ENCODE measurements at regions not wholly inside any gene's neighbourhood (a gene's known extent, or its start where the extent isn't known, plus 50 kb on each side); places are given as distances from the start of the nearest gene placed in this dataset.
A peak's percentile ranks its signal among the peaks of the same experiment; 100 is the strongest.

DNA sequence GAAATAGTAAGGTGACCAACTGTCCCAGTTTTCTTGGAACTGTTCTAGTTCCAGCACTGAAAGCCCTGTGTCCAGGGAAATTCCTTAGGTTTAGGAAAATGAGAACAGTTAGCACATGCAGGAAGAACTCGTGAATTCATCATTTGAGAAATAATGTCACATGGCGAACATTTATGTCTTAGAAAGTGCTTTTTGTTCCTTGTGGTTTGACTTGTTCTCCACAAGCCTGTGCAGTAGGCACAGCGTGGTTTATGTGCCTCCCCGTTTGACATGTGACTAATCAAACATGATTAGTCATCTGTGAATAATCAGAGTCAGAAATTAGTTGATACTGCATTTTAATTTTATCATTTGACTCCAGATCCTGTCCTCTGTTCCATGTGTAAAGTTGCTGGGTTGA, 556.0 kb upstream of the CPEB2 start:
- DNase-seq (ENCODE audit: low read depth, low spot score), result peak; percentile 73

DNA sequence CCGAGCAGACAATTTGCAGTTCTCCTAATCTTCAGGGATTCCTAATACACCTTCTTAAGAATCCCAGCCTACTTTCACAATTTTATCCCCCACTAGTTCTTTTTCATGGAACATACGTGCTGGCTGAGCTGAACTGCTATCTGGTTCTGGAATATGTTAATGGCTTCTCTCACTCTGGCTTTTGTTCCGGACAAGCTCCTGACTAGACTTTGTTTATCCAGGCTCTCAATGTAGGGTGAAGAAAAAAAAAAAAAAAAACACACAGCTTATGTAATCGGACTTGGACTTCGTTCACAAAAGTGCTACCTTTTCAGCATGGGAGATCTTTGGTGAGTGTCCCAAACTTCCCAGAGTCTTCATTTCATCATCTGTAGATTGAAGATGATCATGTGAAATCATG, 555.4 kb upstream of the CPEB2 start:
- no peak overlapping the region for H3K27ac ChIP-seq

More for the DNA sequence above, 556.0 kb upstream of the CPEB2 start:
- H3K27ac ChIP-seq, result peak overlapping the region; percentile 77

DNA sequence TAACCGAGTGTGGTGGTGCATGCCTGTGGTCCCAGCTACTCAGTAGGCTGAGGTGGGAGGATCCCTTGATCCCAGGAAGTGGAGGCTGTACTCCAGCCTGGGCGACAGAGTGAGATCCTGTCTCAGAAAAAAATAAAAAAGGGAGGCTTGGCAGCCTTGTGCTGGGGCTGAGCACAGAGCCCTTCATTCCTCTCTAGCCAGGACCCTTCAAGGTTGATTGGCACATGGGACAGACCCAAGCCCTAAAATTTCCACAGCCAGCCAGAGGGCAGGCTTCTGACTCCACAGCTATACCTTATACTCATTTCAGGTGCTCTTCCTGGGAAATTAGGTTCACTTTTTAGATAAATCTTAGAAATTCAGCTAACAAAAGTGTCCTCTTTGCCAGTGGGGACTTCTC, 553.0 kb upstream of the CPEB2 start:
- no peak for DNase-seq (ENCODE audit: low read depth, low spot score)
- H3K27ac ChIP-seq, result no peak overlapping the region

More for the DNA sequence above, 555.4 kb upstream of the CPEB2 start:
- DNase-seq (ENCODE audit: low read depth, low spot score), result no peak

DNA sequence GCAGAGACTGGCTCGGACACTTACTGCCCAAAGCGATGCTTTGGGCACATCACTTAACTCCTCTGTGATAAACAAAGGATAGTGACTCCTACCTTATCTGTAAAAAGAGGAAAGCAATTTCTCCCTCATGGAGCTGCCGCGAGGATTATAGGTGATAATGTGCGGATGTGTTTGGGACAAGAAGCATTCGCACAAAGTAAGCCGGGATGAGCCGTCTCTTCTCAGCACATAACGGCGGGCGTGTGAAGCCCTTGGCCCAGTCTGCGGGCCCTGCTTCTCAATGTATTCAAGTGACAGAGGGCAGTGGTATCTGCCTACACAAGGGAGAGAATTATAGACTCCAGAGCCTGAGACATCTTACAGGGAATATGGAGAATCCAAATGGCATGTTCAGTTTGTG, 550.3 kb upstream of the CPEB2 start:
- DNase-seq (ENCODE audit: low read depth, low spot score), result no peak
- H3K27ac ChIP-seq, result no peak overlapping the region

DNA sequence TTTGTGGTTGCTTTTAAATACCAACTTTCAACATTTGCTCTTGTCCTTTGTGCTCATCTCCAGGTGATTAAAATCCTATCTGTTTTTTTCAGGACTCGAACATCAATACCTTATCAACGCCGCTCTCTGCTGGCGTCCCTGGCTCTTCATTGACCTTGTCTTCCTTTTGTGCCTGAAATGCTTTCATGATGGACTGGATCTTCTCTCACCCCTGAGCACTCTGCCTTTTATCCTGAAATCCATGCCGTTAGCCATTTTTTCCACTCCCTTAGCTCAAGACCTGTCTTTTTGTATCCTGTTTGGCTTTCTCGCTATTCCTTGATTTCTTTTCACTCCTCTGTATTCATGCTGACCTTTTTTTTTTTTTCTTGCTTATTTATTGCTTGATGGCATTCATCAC, 549.5 kb upstream of the CPEB2 start:
- H3K27ac ChIP-seq, result no peak overlapping the region
- no peak for DNase-seq (ENCODE audit: low read depth, low spot score)

DNA sequence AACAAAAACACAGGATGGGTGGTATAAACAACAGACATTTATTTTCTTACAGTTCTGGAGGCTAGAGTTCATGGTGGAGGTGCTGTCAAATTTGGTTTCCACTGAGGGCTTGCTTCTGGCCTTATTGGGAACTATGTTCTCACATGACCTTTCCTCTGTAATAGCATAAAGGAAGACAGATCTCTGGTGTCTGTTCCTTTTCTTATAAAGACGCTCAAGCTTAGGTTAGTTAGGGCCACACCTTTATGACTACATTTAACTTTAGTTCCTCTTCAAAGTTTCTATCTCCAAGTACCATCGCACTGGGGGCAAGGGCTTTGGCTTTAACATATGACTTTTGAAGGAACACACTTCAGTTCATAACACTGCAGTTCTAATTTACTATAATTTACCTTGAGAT, 543.8 kb upstream of the CPEB2 start:
- no peak overlapping the region for H3K27ac ChIP-seq
- DNase-seq (ENCODE audit: low read depth, low spot score), result no peak

DNA sequence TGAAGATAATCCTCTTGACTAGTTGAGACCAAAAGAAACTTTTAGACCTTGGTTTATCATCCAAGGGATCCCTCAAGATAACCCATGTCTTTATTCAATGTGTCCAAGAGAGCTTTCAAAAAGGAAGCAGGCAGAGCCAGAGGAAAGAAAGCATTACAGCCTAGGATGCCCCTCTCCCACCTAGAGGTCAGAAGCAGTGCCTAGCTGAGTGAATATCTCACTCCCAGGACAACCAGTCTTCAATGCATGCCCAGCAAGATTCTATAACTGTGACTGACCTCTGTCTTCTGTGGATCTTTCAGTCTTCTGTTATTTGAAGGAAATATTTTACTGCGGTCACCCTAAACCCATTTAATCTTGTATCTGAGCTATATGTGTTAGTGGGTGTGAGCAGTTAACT, 537.2 kb upstream of the CPEB2 start:
- no peak for DNase-seq (ENCODE audit: low read depth, low spot score)

DNA sequence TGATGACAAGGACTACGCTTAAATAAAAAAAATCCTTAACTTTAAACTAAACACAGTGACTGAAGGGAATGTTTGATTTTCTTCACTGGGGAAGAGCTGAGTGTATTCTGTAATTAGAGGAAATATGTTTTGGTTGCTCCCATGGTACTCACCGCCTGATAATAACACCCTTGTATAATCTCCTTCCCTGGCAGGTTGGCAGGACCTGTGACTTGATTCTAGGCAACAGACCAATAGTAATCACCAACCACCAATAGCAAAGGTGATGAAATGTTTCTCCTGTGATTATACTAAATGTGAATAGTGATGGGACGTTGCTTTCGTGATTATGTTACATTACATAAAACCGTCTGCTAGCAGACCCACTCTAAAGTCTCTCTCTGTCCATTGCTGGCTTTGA, 536.8 kb upstream of the CPEB2 start:
- no peak overlapping the region for H3K27ac ChIP-seq

More for the DNA sequence above, 537.2 kb upstream of the CPEB2 start:
- no peak overlapping the region for H3K27ac ChIP-seq

DNA sequence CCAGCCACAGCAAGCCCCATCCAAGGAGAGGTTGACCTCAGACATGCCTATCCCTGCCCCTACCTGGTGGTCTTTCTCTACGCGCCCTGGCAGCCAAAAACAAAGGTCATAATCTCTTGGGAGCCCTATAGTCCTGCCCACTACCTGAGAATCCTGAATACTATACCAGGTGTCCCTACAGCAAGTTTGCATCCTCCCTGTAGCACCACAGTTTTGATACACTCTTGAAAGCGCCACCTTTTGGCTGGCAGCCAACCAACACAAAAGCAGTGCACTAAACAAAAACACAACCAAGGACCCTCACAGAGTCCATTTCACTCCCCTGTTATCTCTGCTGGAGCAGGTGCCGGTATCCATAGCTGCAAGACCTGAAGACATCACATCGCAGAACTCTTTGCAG, 523.8 kb upstream of the CPEB2 start:
- no peak for DNase-seq (ENCODE audit: low read depth, low spot score)
- no peak overlapping the region for H3K27ac ChIP-seq

More for the DNA sequence above, 536.8 kb upstream of the CPEB2 start:
- no peak for DNase-seq (ENCODE audit: low read depth, low spot score)

DNA sequence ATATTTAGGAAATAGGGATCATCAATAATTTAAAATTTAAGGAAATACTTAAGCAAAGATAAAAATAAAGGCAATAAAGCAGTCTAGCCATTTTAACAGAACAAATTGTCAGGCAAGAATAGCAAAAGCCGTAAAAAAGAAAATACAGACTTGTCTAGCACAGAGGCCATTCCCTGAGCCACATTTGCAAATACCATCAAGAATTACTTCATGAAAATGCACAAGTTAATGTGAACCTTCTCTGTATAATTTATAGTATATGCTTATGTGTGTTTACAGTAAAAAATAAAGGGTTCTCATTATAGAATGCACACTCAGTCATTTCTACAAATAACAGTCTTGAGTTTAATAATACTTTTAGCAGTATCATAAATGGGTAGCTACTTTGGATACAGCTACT, 505.9 kb upstream of the CPEB2 start:
- no peak for DNase-seq (ENCODE audit: low read depth, low spot score)
- H3K27ac ChIP-seq, result no peak overlapping the region

DNA sequence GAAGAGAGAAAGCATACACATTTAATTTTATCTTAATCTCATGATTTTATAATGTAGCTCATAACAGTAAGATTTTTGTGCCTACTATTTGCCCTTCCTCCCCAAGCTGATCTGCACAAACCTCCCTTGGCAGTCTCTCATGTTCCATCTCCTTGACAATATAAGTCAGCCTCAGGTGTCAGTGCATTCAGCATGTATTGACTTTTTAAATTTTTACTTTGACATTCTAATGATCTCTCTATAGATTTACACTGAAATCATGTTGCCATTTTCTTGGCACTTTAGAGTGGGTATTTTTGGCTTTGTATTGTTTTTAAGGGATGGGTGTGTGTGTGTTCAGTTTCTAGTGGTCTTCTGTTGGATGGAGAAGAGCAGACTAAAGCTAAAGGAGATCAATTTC, 505.3 kb upstream of the CPEB2 start:
- DNase-seq (ENCODE audit: low read depth, low spot score), result no peak
- H3K27ac ChIP-seq, result no peak overlapping the region

DNA sequence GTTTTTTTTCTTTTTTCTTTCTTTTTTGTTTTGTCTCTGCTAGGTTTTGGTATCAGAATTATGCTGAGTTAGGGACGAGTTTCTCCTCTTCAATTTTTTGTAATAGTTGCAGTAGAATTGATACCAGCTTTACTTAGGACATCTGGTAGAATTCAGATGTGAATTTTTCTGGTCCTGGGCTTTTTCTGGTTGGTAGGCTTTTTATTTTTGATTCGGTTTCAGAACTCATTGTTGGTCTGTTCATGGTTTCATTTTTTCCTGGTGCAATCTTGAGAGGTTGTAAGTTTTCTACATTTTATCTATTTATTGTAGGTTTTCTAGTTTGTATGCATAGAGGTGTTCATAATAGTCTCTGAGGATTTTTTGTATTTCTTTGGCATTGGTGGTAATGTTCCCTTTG, 498.1 kb upstream of the CPEB2 start:
- H3K27ac ChIP-seq, result no peak overlapping the region
- DNase-seq (ENCODE audit: low read depth, low spot score), result no peak

DNA sequence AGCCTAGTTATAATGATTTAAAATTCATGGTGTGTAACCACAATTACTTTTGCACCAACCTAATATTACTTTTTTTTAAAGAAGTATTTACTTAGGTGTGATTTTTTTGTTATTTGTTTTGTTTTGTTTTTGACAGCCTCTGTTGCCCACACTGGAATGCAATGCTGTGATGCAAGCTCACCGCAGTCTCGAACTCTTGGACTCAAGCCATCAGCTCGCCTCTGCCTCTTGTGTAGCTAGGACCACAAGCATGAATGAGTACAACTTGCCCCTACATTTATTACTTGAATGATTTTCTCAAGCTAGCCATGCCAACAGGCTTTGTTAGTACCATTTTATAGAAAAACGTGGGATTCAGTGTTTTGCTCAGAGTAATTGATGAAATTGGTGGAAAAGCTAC, 488.8 kb upstream of the CPEB2 start:
- no peak for DNase-seq (ENCODE audit: low read depth, low spot score)
- no peak overlapping the region for H3K27ac ChIP-seq

DNA sequence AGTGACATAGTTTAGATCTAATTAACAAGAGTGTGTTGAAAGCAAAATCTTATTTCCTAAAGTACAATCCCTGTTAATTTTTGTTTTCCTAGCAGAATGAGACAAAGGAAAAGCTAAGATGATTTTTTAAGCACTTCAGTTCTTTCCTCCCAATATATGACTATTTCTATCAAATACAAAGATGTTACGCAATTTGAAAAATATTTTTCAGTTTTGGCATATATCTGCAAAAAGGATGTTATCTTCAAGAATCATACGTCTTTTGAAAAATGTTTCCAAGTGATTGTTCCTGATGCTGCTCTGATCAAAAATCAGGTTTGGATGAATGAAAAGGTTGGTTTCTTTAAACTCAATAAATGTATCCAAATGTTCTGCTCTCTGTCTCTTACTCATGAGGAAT, 486.7 kb upstream of the CPEB2 start:
- DNase-seq (ENCODE audit: low read depth, low spot score), result no peak
- no peak overlapping the region for H3K27ac ChIP-seq

DNA sequence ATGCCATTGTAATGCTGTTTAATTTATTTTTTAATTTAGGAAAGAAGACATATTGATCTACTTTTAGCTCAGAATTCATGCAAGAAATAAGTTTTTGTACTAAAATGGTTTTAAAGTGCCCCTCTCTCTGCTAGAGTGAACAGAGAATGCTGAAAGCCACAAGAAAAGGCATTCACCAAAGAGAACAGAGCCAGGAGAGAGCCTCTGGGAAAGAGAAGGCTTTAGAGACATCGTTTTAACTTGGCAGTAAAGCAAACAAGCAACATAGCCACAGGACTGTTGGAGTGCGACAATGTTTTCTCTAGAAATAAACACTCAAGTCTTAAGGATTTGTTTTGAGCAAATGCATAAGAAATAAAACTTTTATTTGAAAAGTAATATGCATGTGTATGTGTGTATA, 484.1 kb upstream of the CPEB2 start:
- H3K27ac ChIP-seq, result no peak overlapping the region
- DNase-seq (ENCODE audit: low read depth, low spot score), result no peak

DNA sequence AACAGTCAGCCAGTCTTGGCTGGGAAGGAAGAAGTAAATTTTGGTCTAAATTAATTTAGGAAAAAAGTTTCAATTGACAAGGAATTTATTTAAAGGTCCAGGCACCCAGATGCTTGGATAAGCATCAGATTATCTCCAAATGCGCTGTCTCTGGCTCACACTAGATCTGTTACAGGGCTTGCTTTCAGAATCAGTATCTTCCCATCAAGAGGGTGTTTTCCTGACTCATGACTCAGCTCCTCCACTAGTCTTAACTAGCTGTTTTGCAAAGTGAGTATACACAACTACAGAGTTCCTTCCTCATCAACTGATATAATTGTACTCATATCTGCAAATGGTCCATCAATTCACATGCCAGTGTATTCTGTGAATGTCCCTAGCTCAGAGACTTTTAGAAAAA, 482.1 kb upstream of the CPEB2 start:
- H3K27ac ChIP-seq, result no peak overlapping the region
- peak; percentile 10 for DNase-seq (ENCODE audit: low read depth, low spot score)

DNA sequence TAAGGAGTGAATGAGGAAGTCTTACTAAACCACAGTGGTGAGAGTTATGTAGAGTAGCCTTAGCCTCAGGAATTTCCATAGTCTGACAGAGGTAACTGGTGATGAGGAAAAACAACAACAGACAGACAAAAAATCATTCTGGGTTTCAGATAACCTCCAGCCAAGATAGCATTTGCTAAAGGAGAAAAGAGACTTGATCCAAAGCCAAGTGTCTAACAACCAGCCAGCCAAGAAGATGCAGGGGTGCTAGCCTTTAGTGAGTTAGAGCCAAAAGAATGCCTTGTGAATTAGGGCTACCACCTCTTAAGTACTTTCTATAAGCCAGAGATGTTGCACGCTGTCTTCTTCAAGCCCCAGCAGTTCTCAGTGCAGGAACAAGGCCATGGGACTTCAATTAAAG, 478.0 kb upstream of the CPEB2 start:
- no peak overlapping the region for H3K27ac ChIP-seq
- no peak for DNase-seq (ENCODE audit: low read depth, low spot score)

DNA sequence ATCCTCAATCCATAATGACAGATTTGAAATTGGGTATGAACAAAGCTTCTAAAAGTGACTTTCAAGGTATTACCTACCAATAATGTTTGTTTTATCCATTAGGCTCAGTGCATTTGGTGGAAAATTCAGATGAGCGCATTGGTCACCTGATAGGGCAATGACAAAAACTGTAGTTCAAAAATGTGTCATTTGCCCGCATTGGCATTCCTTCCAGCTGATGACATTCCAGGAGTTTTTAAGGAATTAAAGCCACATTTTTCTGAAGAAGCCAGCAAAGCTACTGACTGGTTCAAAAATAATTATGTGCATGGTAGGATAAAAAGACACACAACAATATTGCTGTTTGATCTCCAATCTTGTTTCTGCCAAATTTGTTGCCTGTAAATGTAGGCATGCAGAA, 473.4 kb upstream of the CPEB2 start:
- no peak overlapping the region for H3K27ac ChIP-seq
- no peak for DNase-seq (ENCODE audit: low read depth, low spot score)

DNA sequence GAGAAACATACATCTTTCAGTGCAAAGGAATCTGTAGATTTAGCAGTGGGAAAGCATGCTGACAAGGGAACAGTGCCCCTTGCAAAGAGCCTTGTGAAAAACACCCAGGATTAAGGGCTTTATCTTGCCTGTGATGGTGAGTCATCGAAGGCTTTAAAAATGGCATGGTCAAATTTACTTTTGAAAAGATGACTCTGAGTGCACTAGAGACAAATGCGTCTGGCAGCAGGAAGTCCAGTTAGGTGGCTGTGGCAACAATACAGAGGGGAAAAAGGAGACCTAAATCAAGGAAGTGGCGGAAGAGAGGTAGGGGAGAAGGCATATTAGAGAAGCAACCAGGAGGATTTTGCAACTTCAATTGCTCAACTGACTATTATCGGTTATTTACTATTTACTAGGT, 472.6 kb upstream of the CPEB2 start:
- no peak for DNase-seq (ENCODE audit: low read depth, low spot score)
- no peak overlapping the region for H3K27ac ChIP-seq

DNA sequence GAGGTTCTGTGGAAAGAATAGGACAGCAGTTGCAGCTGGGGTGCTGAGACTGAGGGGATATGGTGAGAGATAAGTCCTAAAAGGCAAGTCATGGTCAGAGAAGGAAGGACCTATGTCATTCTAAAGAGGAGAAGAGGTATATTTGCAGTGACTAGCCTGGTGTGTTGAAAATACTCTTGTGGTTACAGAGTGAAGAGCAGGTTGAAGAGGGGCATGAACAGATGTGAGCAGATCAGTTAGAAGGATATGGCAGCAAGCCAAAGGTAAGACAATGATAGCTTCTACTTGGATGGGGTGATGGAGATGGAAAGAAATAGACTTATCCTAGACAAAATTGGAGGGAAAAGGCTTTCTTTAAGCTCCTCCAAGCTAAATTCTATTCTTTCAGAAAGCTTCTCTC, 469.8 kb upstream of the CPEB2 start:
- H3K27ac ChIP-seq, result no peak overlapping the region
- DNase-seq (ENCODE audit: low read depth, low spot score), result no peak

DNA sequence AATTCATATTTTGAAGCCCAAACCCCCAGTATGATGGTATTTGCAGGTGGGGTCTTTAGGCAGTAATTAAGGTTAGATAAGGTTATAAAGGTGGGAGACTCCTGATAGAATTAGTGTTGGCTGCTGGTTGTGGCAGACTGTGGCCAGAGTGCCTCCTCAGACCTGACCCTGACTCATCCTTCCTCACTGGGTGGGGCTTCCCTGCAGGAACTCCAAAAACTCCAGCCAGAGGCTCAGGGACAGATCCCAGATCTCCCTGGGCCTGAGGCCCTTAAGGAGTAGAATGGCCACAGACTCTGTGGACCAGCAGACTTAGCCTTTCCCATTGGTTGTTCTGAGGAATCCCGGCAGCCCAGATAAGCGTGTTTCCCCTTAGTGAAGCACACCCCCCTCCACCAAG, 463.0 kb upstream of the CPEB2 start:
- DNase-seq (ENCODE audit: low read depth, low spot score), result no peak
- no peak overlapping the region for H3K27ac ChIP-seq

DNA sequence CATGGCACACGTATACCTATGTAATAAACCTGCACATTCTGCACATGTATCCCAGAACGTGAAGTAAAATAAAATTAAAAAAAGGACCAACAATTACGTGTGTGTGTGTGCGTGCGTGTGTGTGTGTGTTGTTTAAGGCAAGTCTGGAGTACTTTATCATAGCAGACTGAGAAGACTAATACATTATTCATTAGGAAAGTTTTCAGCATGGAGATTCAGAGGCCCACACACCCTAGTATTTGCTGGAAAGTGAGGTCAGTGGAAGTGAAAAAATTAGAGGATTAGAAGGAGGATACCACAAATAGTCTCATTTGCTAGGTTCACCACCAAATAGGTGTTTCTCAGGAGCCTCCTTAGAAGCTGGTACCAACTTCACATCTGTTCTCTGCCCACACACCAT, 457.1 kb upstream of the CPEB2 start:
- H3K27ac ChIP-seq, result no peak overlapping the region
- DNase-seq (ENCODE audit: low read depth, low spot score), result no peak

DNA sequence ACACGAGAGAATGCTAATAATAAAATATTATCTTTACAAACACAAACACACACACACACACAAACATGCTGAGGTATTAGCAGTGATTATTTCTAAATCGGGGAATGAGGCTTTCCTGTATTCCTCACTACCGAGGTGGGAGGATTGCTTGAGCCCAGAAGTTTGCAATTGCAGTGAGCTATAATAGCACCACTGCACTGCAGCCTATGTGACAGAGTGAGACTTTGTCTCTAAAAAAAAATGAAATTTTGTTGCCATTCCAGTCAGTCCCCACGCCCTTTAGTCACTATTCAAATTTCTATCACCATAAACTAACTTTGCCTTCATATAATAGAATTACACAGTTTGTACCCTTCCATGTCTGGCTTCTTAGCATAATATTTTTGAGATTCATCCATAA, 456.5 kb upstream of the CPEB2 start:
- no peak overlapping the region for H3K27ac ChIP-seq
- DNase-seq (ENCODE audit: low read depth, low spot score), result no peak

Data from epithelial cell of prostate (primary cell).